ENCODE measurements at regions not wholly inside any gene's neighbourhood (a gene's known extent, or its start where the extent isn't known, plus 50 kb on each side); places are given as distances from the start of the nearest gene placed in this dataset.

GRCh38 chr4:125039550-125039949 is 275.2 kb upstream of the FAT4 start:
- TF ChIP-seq CTCF (IDR thresholded peaks at IDR 0.05) (no peak), POLR2A (IDR thresholded peaks at IDR 0.05) (no peak)

Measured in testis (tissue), 2 donors.